ENCODE measurements at regions not wholly inside any gene's neighbourhood (a gene's known extent, or its start where the extent isn't known, plus 50 kb on each side); places are given as distances from the start of the nearest gene placed in this dataset.

GRCh38 chr3:81033185-81033584, 728.3 kb downstream of the GBE1 start:
- no peaks in the 10 kb centered on the region for H3K9me3 ChIP-seq (ENCODE audit: control insufficient read depth, insufficient read depth, low read depth, low read length)
- no peak overlapping the region for H3K27ac ChIP-seq (ENCODE audit: low read length)
- no peak overlapping the region for H3K4me3 ChIP-seq (ENCODE audit: low read depth in 2 of 2, low read length in 2 of 2)
- H3K4me1 ChIP-seq (ENCODE audit: control insufficient read depth, insufficient read depth, low read length), result no peaks in the 10 kb centered on the region
- intact Hi-C loops (cut with micrococcal nuclease; ENCODE audit: unreplicated experiment), result no loop called here
- in situ Hi-C loops (cut with HindIII; ENCODE audit: low pct_unique_long_range_greater_than_20kb, low sequenced_read_pairs), result no loop called here
- no TSS peak for BruUV-seq (replicated peaks)
- no peaks in the 10 kb centered on the region for H3K27me3 ChIP-seq (ENCODE audit: control insufficient read depth, insufficient read depth, low read length)
- POLR2A ChIA-PET, result no interaction called here
- ATAC-seq (no peak), DNase-seq (ENCODE audit: low read depth, low spot score) (no peak)
- H3K36me3 ChIP-seq (ENCODE audit: control insufficient read depth, insufficient read depth, low read length), result no peaks in the 10 kb centered on the region
- no peak for TF ChIP-seq SIN3A (IDR thresholded peaks at IDR 0.05; ENCODE audit: borderline replicate concordance, insufficient read depth, low read depth, low read length)
- no peak for TF ChIP-seq TCF7L2 (IDR thresholded peaks at IDR 0.05; ENCODE audit: low read depth, low read length)
- TF ChIP-seq, protein P1, sequence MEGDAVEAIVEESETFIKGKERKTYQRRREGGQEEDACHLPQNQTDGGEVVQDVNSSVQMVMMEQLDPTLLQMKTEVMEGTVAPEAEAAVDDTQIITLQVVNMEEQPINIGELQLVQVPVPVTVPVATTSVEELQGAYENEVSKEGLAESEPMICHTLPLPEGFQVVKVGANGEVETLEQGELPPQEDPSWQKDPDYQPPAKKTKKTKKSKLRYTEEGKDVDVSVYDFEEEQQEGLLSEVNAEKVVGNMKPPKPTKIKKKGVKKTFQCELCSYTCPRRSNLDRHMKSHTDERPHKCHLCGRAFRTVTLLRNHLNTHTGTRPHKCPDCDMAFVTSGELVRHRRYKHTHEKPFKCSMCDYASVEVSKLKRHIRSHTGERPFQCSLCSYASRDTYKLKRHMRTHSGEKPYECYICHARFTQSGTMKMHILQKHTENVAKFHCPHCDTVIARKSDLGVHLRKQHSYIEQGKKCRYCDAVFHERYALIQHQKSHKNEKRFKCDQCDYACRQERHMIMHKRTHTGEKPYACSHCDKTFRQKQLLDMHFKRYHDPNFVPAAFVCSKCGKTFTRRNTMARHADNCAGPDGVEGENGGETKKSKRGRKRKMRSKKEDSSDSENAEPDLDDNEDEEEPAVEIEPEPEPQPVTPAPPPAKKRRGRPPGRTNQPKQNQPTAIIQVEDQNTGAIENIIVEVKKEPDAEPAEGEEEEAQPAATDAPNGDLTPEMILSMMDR (IDR thresholded peaks at IDR 0.05), result no peak
- no peak for TF ChIP-seq REST (IDR thresholded peaks at IDR 0.05; ENCODE audit: insufficient read depth in 1 of 2, low read depth in 2 of 2, low read length in 1 of 2)
- no peak for TF ChIP-seq POLR2AphosphoS5 (IDR thresholded peaks at IDR 0.05; ENCODE audit: low read depth, low read length)
- CTCF ChIA-PET, result no interaction called here

DNA sequence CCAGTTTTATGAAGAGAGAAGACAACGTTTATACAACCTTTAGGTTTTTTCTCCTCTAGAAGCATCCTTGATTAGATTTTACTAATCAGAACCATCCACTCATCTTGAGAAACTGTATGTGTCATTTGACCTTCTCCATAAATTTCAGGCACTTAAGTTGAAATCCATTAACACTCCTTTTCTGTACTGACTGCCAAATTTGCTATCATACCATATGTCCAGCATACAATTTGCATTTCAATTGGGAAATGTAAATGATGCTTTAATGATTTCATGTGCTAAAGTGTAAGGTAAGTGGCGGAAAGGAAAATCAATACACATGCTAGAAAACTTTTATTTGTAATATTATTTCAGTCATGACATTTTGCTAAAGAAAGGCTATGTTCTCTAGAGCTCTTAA, 731.6 kb downstream of the GBE1 start:
- Histone ChIP-seq H3K27me3 (ENCODE audit: control insufficient read depth, insufficient read depth, low read length) (no peaks in the 10 kb centered on the region), H3K36me3 (ENCODE audit: control insufficient read depth, insufficient read depth, low read length) (no peaks in the 10 kb centered on the region), H3K27ac (ENCODE audit: low read length) (no peak overlapping the region), H3K4me1 (ENCODE audit: control insufficient read depth, insufficient read depth, low read length) (no peaks in the 10 kb centered on the region), H3K9me3 (ENCODE audit: control insufficient read depth, insufficient read depth, low read depth, low read length) (no peaks in the 10 kb centered on the region), H3K4me3 (ENCODE audit: low read depth in 2 of 2, low read length in 2 of 2) (no peak overlapping the region)
- ATAC-seq (no peak), DNase-seq (ENCODE audit: low read depth, low spot score) (no peak)
- intact Hi-C loops (cut with micrococcal nuclease; ENCODE audit: unreplicated experiment) (no loop called here), in situ Hi-C loops (cut with HindIII; ENCODE audit: low pct_unique_long_range_greater_than_20kb, low sequenced_read_pairs) (no loop called here)
- CTCF ChIA-PET, result no interaction called here
- BruUV-seq (replicated peaks), result no TSS peak
- POLR2A ChIA-PET, result no interaction called here
- TF ChIP-seq SIN3A (IDR thresholded peaks at IDR 0.05; ENCODE audit: borderline replicate concordance, insufficient read depth, low read depth, low read length), result no peak
- TF ChIP-seq REST (IDR thresholded peaks at IDR 0.05; ENCODE audit: insufficient read depth in 1 of 2, low read depth in 2 of 2, low read length in 1 of 2), result no peak
- no peak for TF ChIP-seq TCF7L2 (IDR thresholded peaks at IDR 0.05; ENCODE audit: low read depth, low read length)
- TF ChIP-seq POLR2AphosphoS5 (IDR thresholded peaks at IDR 0.05; ENCODE audit: low read depth, low read length), result no peak
- TF ChIP-seq, protein P1 (IDR thresholded peaks at IDR 0.05), result no peak

Data from Panc1 (cell line).